ENCODE measurements at regions not wholly inside any gene's neighbourhood (a gene's known extent, or its start where the extent isn't known, plus 50 kb on each side); places are given as distances from the start of the nearest gene placed in this dataset.

GRCh38 chr9:88713010-88713409 lies 178.0 kb downstream of the NXNL2 start:
- TF ChIP-seq CTCF (IDR thresholded peaks at IDR 0.05; ENCODE audit: low read depth, low read length, missing control alignments) = no peak
- H3K4me3 ChIP-seq (ENCODE audit: low read depth, low read length) = no peak overlapping the region
- no peak for DNase-seq (ENCODE audit: low read depth)

GRCh38 chr9:88716596-88717290 lies 181.8 kb downstream of the NXNL2 start:
- TF ChIP-seq CTCF (IDR thresholded peaks at IDR 0.05; ENCODE audit: low read depth, low read length, missing control alignments) = no peak
- DNase-seq (ENCODE audit: low read depth) = no peak
- no peak overlapping the region for H3K4me3 ChIP-seq (ENCODE audit: low read depth, low read length)

- no peak for TF ChIP-seq CTCF (IDR thresholded peaks at IDR 0.05; ENCODE audit: low read depth, low read length, missing control alignments)
- DNase-seq (ENCODE audit: low read depth) = no peak
- H3K4me3 ChIP-seq (ENCODE audit: low read depth, low read length) = no peak overlapping the region
These were observed 186.0 kb downstream of the NXNL2 start for GRCh38 chr9:88721025-88721424.

GRCh38 chr9:88721495-88722279 lies 186.7 kb downstream of the NXNL2 start:
- DNase-seq (ENCODE audit: low read depth) = no peak
- H3K4me3 ChIP-seq (ENCODE audit: low read depth, low read length) = no peak overlapping the region
- no peak for TF ChIP-seq CTCF (IDR thresholded peaks at IDR 0.05; ENCODE audit: low read depth, low read length, missing control alignments)

- no peak overlapping the region for H3K4me3 ChIP-seq (ENCODE audit: low read depth, low read length)
These were observed 187.8 kb downstream of the NXNL2 start for GRCh38 chr9:88722753-88723152.

GRCh38 chr9:88723751-88724150 lies 188.8 kb downstream of the NXNL2 start:
- H3K4me3 ChIP-seq (ENCODE audit: low read depth, low read length) = no peak overlapping the region
- no peak for DNase-seq (ENCODE audit: low read depth)
- no peak for TF ChIP-seq CTCF (IDR thresholded peaks at IDR 0.05; ENCODE audit: low read depth, low read length, missing control alignments)

More at GRCh38 chr9:88722753-88723152, 187.8 kb downstream of the NXNL2 start:
- TF ChIP-seq CTCF (IDR thresholded peaks at IDR 0.05; ENCODE audit: low read depth, low read length, missing control alignments) = peak; percentile 28
- no peak for DNase-seq (ENCODE audit: low read depth)
